HEK293 (cell line): ENCODE measurements at regions not wholly inside any gene's neighbourhood (a gene's known extent, or its start where the extent isn't known, plus 50 kb on each side); places are given as distances from the start of the nearest gene placed in this dataset.

Experiments
- CTCF ChIA-PET: fragments of 350-600 bp; formaldehyde crosslinking; extraction: SDS; loops from one replicate; lab custom pipeline; 2021; ENCODE audit warnings: antibody characterized with exemption; lab: Yijun Ruan, JAX
- POLR2A ChIA-PET: fragments of 300-600 bp; formaldehyde crosslinking; extraction: SDS; loops from one replicate; lab custom pipeline; 2020; ENCODE audit warnings: antibody characterized with exemption, inconsistent platforms; lab: Yijun Ruan, JAX
- H3K27ac ChIP-seq: fragments of 200-500 bp; sonication (Bioruptor generic); 2 replicates; pipeline ENCODE4 v1.5.1; 2014; ENCODE audit warnings: low read depth, low read length, control low read depth, inconsistent platforms; ENCODE audit errors: extremely low read depth
- H3K36me3 ChIP-seq, 2 experiments: fragments of 200-500 bp in 1 of 2; sonication (Bioruptor generic) in 1 of 2; 1 replicate in 1 of 2; 2 replicates in 1 of 2; pipeline ENCODE4 v1.5.1; 2014 to 2017; ENCODE audit warnings: inconsistent platforms in 2 of 2, low read length in 2 of 2; ENCODE audit not compliant: control insufficient read depth in 2 of 2, insufficient read depth in 1 of 2
- H3K4me1 ChIP-seq: fragments of 200-500 bp; sonication (Bioruptor generic); 2 replicates; pipeline ENCODE4 v1.5.1; 2014; ENCODE audit warnings: mild to moderate bottlenecking, low read length, inconsistent platforms; ENCODE audit not compliant: control insufficient read depth, insufficient read depth
- H3K4me3 ChIP-seq: 2 replicates; pipeline ENCODE4 v1.5.1; 2011; ENCODE audit warnings: low read depth, mild to moderate bottlenecking, control low read depth, low read length, moderate library complexity
- H3K9me3 ChIP-seq: fragments of 200-500 bp; sonication (Bioruptor generic); 2 replicates; pipeline ENCODE4 v1.5.1; 2014; ENCODE audit warnings: low read depth, low read length, inconsistent platforms; ENCODE audit not compliant: control insufficient read depth, insufficient read depth
- CTCF ChIP-seq: fragments of 450-650 bp; formaldehyde crosslinking; IDR thresholded peaks from 2 replicates; pipeline ENCODE4 v1.5.1; 2016; ENCODE audit warnings: missing biosample characterization, missing genetic modification characterization
- ELK4 ChIP-seq: IDR thresholded peaks from 2 replicates; pipeline ENCODE4 v1.6.1; 2011; ENCODE audit warnings: mild to moderate bottlenecking, low read depth, low read length, borderline replicate concordance
- KLF17 ChIP-seq: fragments of 450-650 bp; formaldehyde crosslinking; IDR thresholded peaks from 2 replicates; pipeline ENCODE4 v1.5.1; 2016; ENCODE audit warnings: missing biosample characterization, missing genetic modification characterization
- PRDM6 ChIP-seq: fragments of 450-650 bp; formaldehyde crosslinking; IDR thresholded peaks from 2 replicates; pipeline ENCODE4 v1.5.1; 2017; ENCODE audit warnings: missing biosample characterization, missing genetic modification characterization
- TCF7L2 ChIP-seq: IDR thresholded peaks from 2 replicates; pipeline ENCODE4 v1.6.1; 2011; ENCODE audit warnings: low read depth, mild to moderate bottlenecking, inconsistent platforms, low read length, moderate library complexity, borderline replicate concordance
- ZFP3 ChIP-seq: fragments of 450-650 bp; formaldehyde crosslinking; IDR thresholded peaks from 2 replicates; pipeline ENCODE4 v1.5.1; 2016; ENCODE audit warnings: low read depth, missing biosample characterization, missing genetic modification characterization
- ZFP41 ChIP-seq: fragments of 450-650 bp; formaldehyde crosslinking; IDR thresholded peaks from 2 replicates; pipeline ENCODE4 v1.5.1; 2016; ENCODE audit warnings: missing biosample characterization, missing genetic modification characterization, borderline replicate concordance
- ZNF133 ChIP-seq: fragments of 450-650 bp; formaldehyde crosslinking; IDR thresholded peaks from 2 replicates; pipeline ENCODE4 v1.5.1; 2016; ENCODE audit warnings: missing biosample characterization, missing genetic modification characterization
- ZNF146 ChIP-seq: fragments of 450-650 bp; formaldehyde crosslinking; IDR thresholded peaks from 2 replicates; pipeline ENCODE4 v1.5.1; 2016; ENCODE audit warnings: missing biosample characterization, missing genetic modification characterization
- ZNF202 ChIP-seq: fragments of 450-650 bp; formaldehyde crosslinking; IDR thresholded peaks from 2 replicates; pipeline ENCODE4 v1.5.1; 2016; ENCODE audit warnings: missing biosample characterization, missing genetic modification characterization, borderline replicate concordance
- ZNF292 ChIP-seq: fragments of 450-650 bp; formaldehyde crosslinking; IDR thresholded peaks from 2 replicates; pipeline ENCODE4 v1.5.1; 2016; ENCODE audit warnings: low read depth, missing biosample characterization, missing genetic modification characterization, borderline replicate concordance
- ZNF416 ChIP-seq: fragments of 450-650 bp; formaldehyde crosslinking; IDR thresholded peaks from 2 replicates; pipeline ENCODE4 v1.5.1; 2016; ENCODE audit warnings: missing biosample characterization, missing genetic modification characterization
- ZNF433 ChIP-seq: fragments of 450-650 bp; formaldehyde crosslinking; IDR thresholded peaks from 2 replicates; pipeline ENCODE4 v1.5.1; 2016; ENCODE audit warnings: missing biosample characterization, missing genetic modification characterization, low read depth
- ZNF510 ChIP-seq: fragments of 450-650 bp; formaldehyde crosslinking; IDR thresholded peaks from 2 replicates; pipeline ENCODE4 v1.5.1; 2018; ENCODE audit warnings: mild to moderate bottlenecking, missing genetic modification characterization, missing biosample characterization; ENCODE audit not compliant: insufficient replicate concordance
- ZNF76 ChIP-seq: fragments of 450-650 bp; formaldehyde crosslinking; IDR thresholded peaks from 2 replicates; pipeline ENCODE4; 2016; ENCODE audit warnings: low read depth, missing biosample characterization, missing genetic modification characterization, borderline replicate concordance
- ZNF792 ChIP-seq: fragments of 450-650 bp; formaldehyde crosslinking; IDR thresholded peaks from 2 replicates; pipeline ENCODE4 v1.5.1; 2016; ENCODE audit warnings: missing biosample characterization, missing genetic modification characterization
- ZSCAN18 ChIP-seq: fragments of 450-650 bp; formaldehyde crosslinking; IDR thresholded peaks from 2 replicates; pipeline ENCODE4 v1.5.1; 2016; ENCODE audit warnings: missing biosample characterization, missing genetic modification characterization

GRCh38 chr4:156553659-156554058 lies 417.9 kb downstream of the PDGFC start:
- ChIA-PET CTCF (no interaction called here), POLR2A (no interaction called here)
- Histone ChIP-seq H3K27ac (no peak overlapping the region), H3K4me3 (no peak overlapping the region), H3K4me1 (no peaks in the 10 kb centered on the region), H3K9me3 (no peaks in the 10 kb centered on the region), H3K36me3 (no peaks in the 10 kb centered on the region)
- TF ChIP-seq ZNF433, result no peak
- TF ChIP-seq ELK4, result no peak
- no peak for TF ChIP-seq ZNF792 (tag by site-specific recombination)
- TF ChIP-seq ZNF133 (tag by site-specific recombination), result no peak

GRCh38 chr4:156547891-156548290 lies 423.7 kb downstream of the PDGFC start:
- H3K36me3 ChIP-seq, result no peaks in the 10 kb centered on the region

More at GRCh38 chr4:156547891-156548290, 423.7 kb downstream of the PDGFC start:
- no peak overlapping the region for H3K27ac ChIP-seq
- CTCF ChIA-PET, result no interaction called here
- TF ChIP-seq ZNF510 (tag by site-specific recombination), result no peak
- no peak for TF ChIP-seq TCF7L2
- no peak for TF ChIP-seq CTCF (tag by site-specific recombination)
- no peak for TF ChIP-seq PRDM6 (tag by site-specific recombination)
- no peak for TF ChIP-seq ZNF416
- TF ChIP-seq ZNF202 (tag by site-specific recombination), result no peak
- TF ChIP-seq ZNF292, result no peak
- TF ChIP-seq ZSCAN18 (tag by site-specific recombination), result no peak
- no peak for TF ChIP-seq KLF17 (tag by site-specific recombination)
- no peak for TF ChIP-seq ZFP41 (tag by site-specific recombination)
- TF ChIP-seq ZNF76 (tag by site-specific recombination), result no peak
- TF ChIP-seq ZNF146, result no peak
- TF ChIP-seq ZFP3 (tag by site-specific recombination), result no peak
- TF ChIP-seq, all 188 proteins: peak for 0
- Histone ChIP-seq H3K9me3 (no peaks in the 10 kb centered on the region), H3K4me3 (no peak overlapping the region), H3K4me1 (no peaks in the 10 kb centered on the region)
- POLR2A ChIA-PET, result no interaction called here
